GM23338 (cell line): ENCODE measurements at regions not wholly inside any gene's neighbourhood (a gene's known extent, or its start where the extent isn't known, plus 50 kb on each side); places are given as distances from the start of the nearest gene placed in this dataset.

Source experiments
- CREB1 ChIP-seq: fragments of 250-450 bp; sonication (Bioruptor Pico); IDR thresholded peaks from 2 replicates; pipeline ENCODE4 v1.5.0; 2020; ENCODE audit warnings: low read depth, mild to moderate bottlenecking, moderate library complexity
- CTCF ChIP-seq, 2 experiments: fragments of 200-600 bp in 1 of 2; sonication (generic) in 1 of 2; conservative IDR thresholded peaks; 2 replicates each; pipeline versions ENCODE4 v1.5.1 to v1.6.1; 2016 to 2017; ENCODE audit warnings: antibody characterized with exemption in 2 of 2, low read depth in 2 of 2, mild to moderate bottlenecking in 2 of 2, moderate library complexity in 1 of 2
- ETS1 ChIP-seq: IDR thresholded peaks from 2 replicates; pipeline ENCODE4 v1.6.1; 2016; ENCODE audit warnings: antibody characterized with exemption
- EZH2 ChIP-seq: fragments of 200-600 bp; sonication (generic); IDR thresholded peaks from one replicate; pipeline ENCODE4 v1.8.0; 2017; ENCODE audit warnings: antibody characterized with exemption, mild to moderate bottlenecking, low read depth; ENCODE audit not compliant: unreplicated experiment
- EZH2phosphoT487 ChIP-seq: fragments of 200-600 bp; sonication (generic); IDR thresholded peaks from one replicate; pipeline ENCODE4 v1.8.1; 2018; ENCODE audit warnings: antibody characterized with exemption; ENCODE audit not compliant: unreplicated experiment
- JUNB ChIP-seq: IDR thresholded peaks from one replicate; pipeline ENCODE4 v1.6.1; 2016; ENCODE audit warnings: antibody characterized with exemption; ENCODE audit not compliant: unreplicated experiment
- POLR2AphosphoS5 ChIP-seq: IDR thresholded peaks from 2 replicates; pipeline ENCODE4 v1.6.1; 2016; ENCODE audit warnings: antibody characterized with exemption, low read depth
- REST ChIP-seq: IDR thresholded peaks from one replicate; pipeline ENCODE4 v1.6.1; 2018; ENCODE audit warnings: antibody characterized with exemption; ENCODE audit not compliant: unreplicated experiment
- ZNF331 ChIP-seq: fragments of 250-450 bp; sonication (Bioruptor Pico); IDR thresholded peaks from 2 replicates; pipeline ENCODE4 v1.5.0; 2020; ENCODE audit warnings: low read depth, mild to moderate bottlenecking, moderate library complexity

- no peak for TF ChIP-seq CTCF (conservative IDR thresholded peaks at IDR 0.05; ENCODE audit: low read depth in 2 of 2)
- TF ChIP-seq POLR2AphosphoS5 = no peak
- no peak for TF ChIP-seq EZH2
- no peak for TF ChIP-seq ETS1
- no peak for TF ChIP-seq REST
- TF ChIP-seq EZH2phosphoT487 = no peak
- TF ChIP-seq JUNB = no peak
- TF ChIP-seq CREB1 = no peak
- TF ChIP-seq ZNF331 (CRISPR knock-in tag) = no peak
Observed at GRCh38 chr6:90739802-90740201, 152.9 kb upstream of the MAP3K7 start.
